Mesothelial cell of epicardium (in vitro differentiated cells): ENCODE measurements at regions not wholly inside any gene's neighbourhood (a gene's known extent, or its start where the extent isn't known, plus 50 kb on each side); places are given as distances from the start of the nearest gene placed in this dataset.

ENCODE experiments used
- DNase-seq, 2 experiments: peaks; one replicate each; pipeline ENCODE4 v3.0.0; 2021; ENCODE audit warnings: low spot score in 2 of 2; ENCODE audit not compliant: unreplicated experiment in 2 of 2
- H3K27ac Mint-ChIP-seq: 2 replicates; pipeline ENCODE4 v1.8.0; 2021; ENCODE audit warnings: mixed read lengths
- H3K27me3 Mint-ChIP-seq: 2 replicates; pipeline ENCODE4 v1.8.0; 2021; ENCODE audit warnings: low read depth, mixed read lengths
- H3K36me3 Mint-ChIP-seq: 2 replicates; pipeline ENCODE4 v1.8.0; 2021; ENCODE audit warnings: mixed read lengths
- H3K4me1 Mint-ChIP-seq: 2 replicates; pipeline ENCODE4 v1.8.0; 2021; ENCODE audit warnings: mixed read lengths
- H3K4me3 Mint-ChIP-seq: 2 replicates; pipeline ENCODE4 v1.8.0; 2021; ENCODE audit warnings: mild to moderate bottlenecking, moderate library complexity, mixed read lengths
- H3K9me3 Mint-ChIP-seq: 2 replicates; pipeline ENCODE4 v1.8.0; 2021; ENCODE audit warnings: mixed read lengths
- CTCF ChIP-seq: fragments of 200-600 bp; sonication (generic); IDR thresholded peaks from one replicate; pipeline ENCODE4 v1.5.0; 2021; ENCODE audit warnings: antibody characterized with exemption; ENCODE audit not compliant: unreplicated experiment

GRCh38 chr12:24473097-24473496 is 475.8 kb downstream of the BCAT1 start:
- no peak overlapping the region for H3K27ac Mint-ChIP-seq

GRCh38 chr12:24470050-24470449 is 478.9 kb downstream of the BCAT1 start:
- H3K36me3 Mint-ChIP-seq: no peaks in the 10 kb centered on the region
- H3K4me3 Mint-ChIP-seq: no peak overlapping the region
- no peak for TF ChIP-seq CTCF
- no peak overlapping the region for H3K27ac Mint-ChIP-seq
- no peak for DNase-seq
- H3K9me3 Mint-ChIP-seq: peaks cover 6% of the 10 kb centered on the region
- H3K27me3 Mint-ChIP-seq: no peaks in the 10 kb centered on the region
- H3K4me1 Mint-ChIP-seq: no peaks in the 10 kb centered on the region

More at GRCh38 chr12:24473097-24473496, 475.8 kb downstream of the BCAT1 start:
- no peak for TF ChIP-seq CTCF
- Mint-ChIP-seq H3K4me1 (no peaks in the 10 kb centered on the region), H3K27me3 (no peaks in the 10 kb centered on the region), H3K4me3 (no peak overlapping the region), H3K9me3 (peaks cover 6% of the 10 kb centered on the region), H3K36me3 (no peaks in the 10 kb centered on the region)
- DNase-seq: no peak

GRCh38 chr12:24469089-24469488 is 479.8 kb downstream of the BCAT1 start:
- Mint-ChIP-seq H3K27me3 (no peaks in the 10 kb centered on the region), H3K4me1 (no peaks in the 10 kb centered on the region), H3K4me3 (no peak overlapping the region), H3K9me3 (peaks cover 6% of the 10 kb centered on the region), H3K36me3 (no peaks in the 10 kb centered on the region), H3K27ac (no peak overlapping the region)
- DNase-seq: no peak
- no peak for TF ChIP-seq CTCF

GRCh38 chr12:24467226-24467625 is 481.7 kb downstream of the BCAT1 start:
- Mint-ChIP-seq H3K36me3 (no peaks in the 10 kb centered on the region), H3K9me3 (peaks cover 6% of the 10 kb centered on the region), H3K4me1 (no peaks in the 10 kb centered on the region), H3K4me3 (no peak overlapping the region), H3K27me3 (no peaks in the 10 kb centered on the region), H3K27ac (no peak overlapping the region)
- DNase-seq: no peak
- no peak for TF ChIP-seq CTCF

GRCh38 chr12:24463375-24463774 is 485.5 kb downstream of the BCAT1 start:
- H3K36me3 Mint-ChIP-seq: no peaks in the 10 kb centered on the region
- no peak for DNase-seq
- no peak overlapping the region for H3K4me3 Mint-ChIP-seq
- H3K4me1 Mint-ChIP-seq: no peaks in the 10 kb centered on the region
- no peak for TF ChIP-seq CTCF
- no peaks in the 10 kb centered on the region for H3K27me3 Mint-ChIP-seq
- no peak overlapping the region for H3K27ac Mint-ChIP-seq
- no peaks in the 10 kb centered on the region for H3K9me3 Mint-ChIP-seq

- Mint-ChIP-seq H3K4me1 (no peaks in the 10 kb centered on the region), H3K9me3 (no peaks in the 10 kb centered on the region), H3K4me3 (no peak overlapping the region), H3K36me3 (no peaks in the 10 kb centered on the region), H3K27ac (no peak overlapping the region), H3K27me3 (no peaks in the 10 kb centered on the region)
- DNase-seq: no peak
- TF ChIP-seq CTCF: no peak
Measured at GRCh38 chr12:24462946-24463345, 486.0 kb downstream of the BCAT1 start.
